ENCODE measurements at regions not wholly inside any gene's neighbourhood (a gene's known extent, or its start where the extent isn't known, plus 50 kb on each side); places are given as distances from the start of the nearest gene placed in this dataset.

- TF ChIP-seq E2F6 (IDR thresholded peaks at IDR 0.05) (no peak), BACH1 (IDR thresholded peaks at IDR 0.05; ENCODE audit: low read length) (no peak), CTBP2 (IDR thresholded peaks at IDR 0.05; ENCODE audit: borderline replicate concordance, insufficient read depth, insufficient read length, low read length) (no peak), RBBP5 (IDR thresholded peaks at IDR 0.05; ENCODE audit: borderline replicate concordance, low read depth, low read length) (no peak), CBX8 (IDR thresholded peaks at IDR 0.05; ENCODE audit: borderline replicate concordance, low read depth, low read length) (no peak), ATF3 (IDR thresholded peaks at IDR 0.05; ENCODE audit: insufficient read depth, low read depth, low read length) (no peak), KDM4A (IDR thresholded peaks at IDR 0.05; ENCODE audit: low read depth, low read length, severe bottlenecking) (no peak), RXRA (IDR thresholded peaks at IDR 0.05; ENCODE audit: insufficient read depth, low read depth, low read length) (no peak), SAP30 (IDR thresholded peaks at IDR 0.05; ENCODE audit: insufficient read depth, insufficient replicate concordance, low read length) (no peak)
Observed at GRCh38 chr2:195021711-195022507, 635.1 kb upstream of the SLC39A10 start (continued).
